ENCODE measurements at regions not wholly inside any gene's neighbourhood (a gene's known extent, or its start where the extent isn't known, plus 50 kb on each side); places are given as distances from the start of the nearest gene placed in this dataset.

DNA sequence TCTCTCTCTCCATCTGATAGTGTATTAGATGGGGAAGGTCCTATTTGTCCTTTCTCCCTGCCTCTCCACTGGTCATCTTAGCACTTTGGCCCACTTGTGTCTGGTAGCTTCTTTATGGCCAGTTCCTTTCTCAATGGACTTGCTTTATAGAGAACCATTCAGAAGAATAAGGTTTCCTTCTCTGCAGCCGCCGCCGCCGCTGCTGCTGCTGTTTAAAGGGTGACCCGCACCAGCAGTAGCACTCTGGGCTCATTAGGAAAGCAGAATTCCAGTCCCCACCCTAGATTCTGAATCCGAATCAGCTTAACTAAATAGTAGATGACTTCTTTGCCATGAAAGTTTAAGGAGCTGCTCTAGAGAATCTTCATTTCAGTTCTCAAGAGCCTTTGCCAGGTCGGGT, 490.2 kb downstream of the FOXO1 start:
- no peak for DNase-seq

- DNase-seq = no peak
Measured at GRCh38 chr13:40178130-40178529, 488.3 kb downstream of the FOXO1 start.

- DNase-seq = no peak
Measured at GRCh38 chr13:40179445-40180281, 486.8 kb downstream of the FOXO1 start.

GRCh38 chr13:40180776-40181175, 485.7 kb downstream of the FOXO1 start:
- DNase-seq = no peak

GRCh38 chr13:40181203-40181845, 485.1 kb downstream of the FOXO1 start:
- DNase-seq = no peak

DNA sequence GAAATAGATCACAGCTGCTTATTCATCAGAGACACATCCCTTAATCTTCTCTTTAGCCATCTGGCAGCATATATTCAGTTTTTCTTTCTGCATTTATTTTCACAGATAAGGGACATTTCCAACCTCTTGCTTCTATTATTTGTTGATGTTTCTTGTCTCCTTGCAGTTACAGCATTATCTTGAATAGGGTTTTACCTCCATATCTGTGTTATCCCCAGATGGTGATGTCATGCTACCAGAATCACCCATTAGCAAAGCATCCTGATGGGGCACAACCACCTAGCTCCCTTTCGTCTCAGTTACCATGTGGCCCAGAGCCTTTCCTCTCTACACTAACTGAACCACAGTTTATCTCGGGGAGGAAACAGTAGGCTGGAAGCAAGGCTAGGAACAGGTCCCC, 483.9 kb downstream of the FOXO1 start:
- no peak for DNase-seq

GRCh38 chr13:40185414-40185813, 481.0 kb downstream of the FOXO1 start:
- DNase-seq = no peak

GRCh38 chr13:40186041-40186440, 480.4 kb downstream of the FOXO1 start:
- DNase-seq = peak in 1 of 5 experiments; percentile 16

- no peak for DNase-seq
Measured at GRCh38 chr13:40186626-40187323, 479.7 kb downstream of the FOXO1 start.

DNA sequence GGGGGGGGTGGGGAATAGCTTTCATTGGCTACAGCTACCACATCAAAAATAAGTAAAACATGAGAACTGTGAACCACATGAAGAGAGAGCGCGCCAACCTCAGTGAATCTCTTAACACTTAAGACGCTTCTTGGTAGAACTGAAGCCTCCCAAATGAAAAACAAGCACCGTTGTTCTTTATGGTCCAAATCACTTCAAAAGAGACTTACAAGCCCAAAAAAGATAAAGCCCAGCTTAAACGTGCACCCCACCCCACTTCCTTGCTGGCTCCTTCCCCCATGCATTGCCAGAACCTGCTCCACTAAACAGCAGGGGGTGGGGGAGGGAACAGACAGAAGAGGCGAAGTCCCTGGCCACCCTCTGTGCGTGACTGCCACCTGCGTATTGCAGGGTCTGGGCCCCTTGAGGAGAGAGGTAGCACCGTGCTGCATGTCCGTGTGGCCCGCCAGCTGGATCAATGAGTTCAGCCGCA, 479.1 kb downstream of the FOXO1 start:
- peak in 3 of 5 experiments; percentile 66 to 89 (median 79) for DNase-seq

GRCh38 chr13:40187841-40188591, 478.4 kb downstream of the FOXO1 start:
- DNase-seq = peak in 4 of 5 experiments; percentile 25 to 86 (median 43)

- DNase-seq = peak in 1 of 5 experiments; percentile 81
Measured at GRCh38 chr13:40189426-40189825, 477.0 kb downstream of the FOXO1 start.

DNA sequence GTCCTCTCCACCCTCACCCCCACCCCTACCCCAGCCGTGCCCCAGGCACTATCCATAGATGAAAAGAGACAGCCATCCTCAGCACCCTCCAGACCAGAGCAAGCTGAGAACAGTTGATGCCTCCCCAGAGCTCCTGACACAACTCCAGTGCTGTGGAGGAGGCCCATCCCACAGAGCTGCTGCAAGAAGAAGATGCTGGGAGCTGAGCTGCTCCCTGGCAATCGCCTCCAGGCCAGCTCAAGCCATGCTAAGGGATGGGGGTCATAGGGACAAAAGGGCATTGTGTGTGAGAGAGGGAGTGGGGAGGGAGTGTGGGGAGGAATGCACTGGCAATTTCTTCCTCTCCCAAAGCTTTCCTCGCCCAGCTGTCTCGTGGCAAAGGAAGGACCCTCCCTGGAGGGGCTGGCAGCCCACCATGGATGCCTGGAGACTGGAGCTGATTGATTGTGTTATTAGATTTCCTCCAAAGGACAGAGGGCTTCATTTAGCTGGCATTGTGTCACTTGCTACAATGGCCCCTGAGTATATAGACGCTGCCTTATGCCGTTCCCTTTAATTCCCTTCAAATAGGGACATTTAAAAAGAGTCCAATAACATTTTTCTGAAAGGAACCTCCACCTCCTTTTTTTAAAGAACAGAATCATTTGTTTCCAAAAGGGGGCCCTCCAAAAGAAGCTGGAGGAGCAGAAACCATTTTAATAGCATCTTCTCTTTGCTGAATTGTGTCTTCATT, 476.4 kb downstream of the FOXO1 start:
- DNase-seq = no peak

GRCh38 chr13:40190641-40191100, 475.8 kb downstream of the FOXO1 start:
- peak in 4 of 5 experiments; percentile 34 to 90 (median 56) for DNase-seq

- no peak for DNase-seq
Measured at GRCh38 chr13:40191186-40191980, 475.1 kb downstream of the FOXO1 start.

GRCh38 chr13:40192452-40192851, 474.0 kb downstream of the FOXO1 start:
- DNase-seq = no peak

DNA sequence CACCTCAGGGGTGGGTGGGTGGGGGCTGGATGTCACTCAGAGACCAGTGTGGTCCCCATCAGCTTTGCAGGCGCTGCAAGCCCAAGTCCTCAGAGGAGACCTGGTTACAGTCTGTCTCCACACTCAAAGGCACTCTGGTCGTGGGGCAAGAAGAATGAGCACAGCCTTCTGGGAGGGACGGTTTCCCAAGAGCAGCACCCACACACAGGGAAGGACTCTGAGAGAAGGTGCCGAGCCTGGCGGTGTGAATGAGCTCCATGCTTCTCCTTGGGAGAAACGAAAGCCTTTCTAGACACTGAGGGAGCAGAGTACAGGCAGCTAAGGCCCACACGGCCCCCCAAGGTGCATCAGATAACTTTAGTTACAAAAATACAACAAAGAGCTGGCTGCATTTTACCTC, 473.6 kb downstream of the FOXO1 start:
- no peak for DNase-seq

DNA sequence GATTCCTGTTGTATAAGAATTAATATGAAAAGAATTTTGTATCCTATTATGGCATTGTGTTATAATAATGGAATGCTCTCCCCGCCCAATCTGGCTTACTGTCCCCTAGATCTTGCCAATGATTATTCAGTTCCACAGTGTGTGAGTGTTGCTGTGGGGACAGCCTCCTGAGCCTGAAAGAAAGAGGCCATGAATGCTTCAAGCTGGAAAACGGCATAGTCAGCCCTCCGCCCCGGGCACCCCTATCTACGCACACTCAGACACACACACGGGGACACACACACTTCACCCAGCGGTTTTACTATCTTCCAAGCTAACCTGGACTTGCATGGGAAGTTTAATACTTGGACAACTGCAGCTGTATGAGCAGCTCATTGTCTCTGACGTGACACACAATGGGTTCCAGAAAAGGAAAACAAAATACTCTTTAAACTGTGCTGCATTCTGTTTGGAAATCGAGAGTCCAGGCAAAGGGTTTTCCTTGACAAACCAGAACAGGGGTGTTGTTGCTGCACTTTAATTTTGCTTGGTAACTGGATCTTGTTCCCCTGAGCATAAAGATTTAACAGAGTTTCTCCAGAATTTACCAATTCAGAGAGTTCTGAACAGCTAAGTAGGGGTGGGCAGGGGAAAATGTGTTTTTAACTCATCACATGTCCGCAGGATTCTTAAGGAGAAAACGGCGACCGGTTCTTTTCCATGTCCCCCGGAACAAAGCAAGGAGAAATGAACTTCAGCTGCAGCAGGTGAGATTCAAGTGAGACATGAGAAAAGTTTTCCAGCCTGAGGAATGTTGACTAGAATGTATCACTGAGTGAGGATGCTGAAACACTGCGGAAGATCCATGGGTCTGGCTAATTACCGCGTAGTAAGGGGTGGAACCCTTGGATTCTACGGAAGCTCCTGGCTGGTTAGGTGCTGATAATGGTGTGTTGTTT, 472.9 kb downstream of the FOXO1 start:
- DNase-seq = no peak

GRCh38 chr13:40194224-40194806, 472.1 kb downstream of the FOXO1 start:
- no peak for DNase-seq
